WI38 (cell line): ENCODE measurements at regions not wholly inside any gene's neighbourhood (a gene's known extent, or its start where the extent isn't known, plus 50 kb on each side); places are given as distances from the start of the nearest gene placed in this dataset.
"Not testable (repeated sequence)": the region's sequence is repeated elsewhere in the genome, so short reads cannot be mapped to it uniquely, and the experiment has no call there.

ENCODE experiments used
- H3K4me3 ChIP-seq: 2 replicates; pipeline ENCODE4 v1.5.1; 2011; ENCODE audit warnings: low read depth, mild to moderate bottlenecking, control low read depth, low read length
- CTCF ChIP-seq: IDR thresholded peaks from 2 replicates; pipeline ENCODE4 v1.5.1; 2012; ENCODE audit warnings: low read depth, mild to moderate bottlenecking, control low read depth, low read length

GRCh38 chr1:56129837-56130236 is 449.5 kb downstream of the PLPP3 start:
- no peak for TF ChIP-seq CTCF
- H3K4me3 ChIP-seq: no peak overlapping the region

GRCh38 chr1:56125316-56125715 is 454.0 kb downstream of the PLPP3 start:
- no peak for TF ChIP-seq CTCF
- H3K4me3 ChIP-seq: no peak overlapping the region

GRCh38 chr1:56123826-56124225 is 455.5 kb downstream of the PLPP3 start:
- TF ChIP-seq CTCF: no peak
- H3K4me3 ChIP-seq: no peak overlapping the region

- TF ChIP-seq CTCF: no peak
- H3K4me3 ChIP-seq: no peak overlapping the region
These were observed 455.9 kb downstream of the PLPP3 start for GRCh38 chr1:56123421-56123820.

- no peak overlapping the region for H3K4me3 ChIP-seq
- no peak for TF ChIP-seq CTCF
These were observed 459.3 kb downstream of the PLPP3 start for GRCh38 chr1:56120021-56120420.

GRCh38 chr1:56118676-56119075 is 460.7 kb downstream of the PLPP3 start:
- H3K4me3 ChIP-seq: not testable (repeated sequence)

GRCh38 chr1:56115701-56116100 is 463.7 kb downstream of the PLPP3 start:
- TF ChIP-seq CTCF: no peak
- no peak overlapping the region for H3K4me3 ChIP-seq

- TF ChIP-seq CTCF: no peak
- no peak overlapping the region for H3K4me3 ChIP-seq
These were observed 465.7 kb downstream of the PLPP3 start for GRCh38 chr1:56113679-56114078.
